Suprapubic skin (tissue), 4 donors: ENCODE measurements at regions not wholly inside any gene's neighbourhood (a gene's known extent, or its start where the extent isn't known, plus 50 kb on each side); places are given as distances from the start of the nearest gene placed in this dataset.

Experiments
- DNase-seq, 2 donors: peaks; one replicate each; pipeline ENCODE4 v3.0.0-alpha.2; 2019; ENCODE audit warnings: low spot score in 2 of 2
- H3K27ac ChIP-seq: fragments of 200-600 bp; sonication (generic); one replicate; pipeline ENCODE4 v1.5.1; 2019
- H3K27me3 ChIP-seq: fragments of 200-600 bp; sonication (generic); one replicate; pipeline ENCODE4 v1.5.1; 2019
- H3K36me3 ChIP-seq: fragments of 200-600 bp; sonication (generic); one replicate; pipeline ENCODE4 v1.5.1; 2019
- H3K4me1 ChIP-seq: fragments of 200-600 bp; sonication (generic); one replicate; pipeline ENCODE4 v1.5.1; 2019
- H3K4me3 ChIP-seq: fragments of 200-600 bp; sonication (generic); one replicate; pipeline ENCODE4 v1.5.1; 2019; ENCODE audit warnings: mild to moderate bottlenecking
- H3K9me3 ChIP-seq: fragments of 200-600 bp; sonication (generic); one replicate; pipeline ENCODE4 v1.5.1; 2019
- EP300 ChIP-seq: sonication (generic); formaldehyde crosslinking; IDR thresholded peaks from one replicate; pipeline ENCODE4 v1.6.1; 2017; ENCODE audit warnings: antibody characterized with exemption
- POLR2A ChIP-seq, 2 donors: fragments of 450-650 bp; IDR thresholded peaks; one replicate each; pipeline ENCODE4 v1.6.1; 2017; ENCODE audit warnings: antibody characterized with exemption in 2 of 2, mild to moderate bottlenecking in 2 of 2, moderate library complexity in 2 of 2
- POLR2AphosphoS5 ChIP-seq, 3 donors: sonication (generic); formaldehyde crosslinking; IDR thresholded peaks; one replicate each; pipeline ENCODE4 v1.6.1; 2017; ENCODE audit warnings: antibody characterized with exemption in 3 of 3
- WGBS: methylation state at CpG from one replicate; pipeline ENCODE4 v1.1.5; 2018; 5-methylcytosine and 5-hydroxymethylcytosine counted together
- TF ChIP-seq, protein P1 (sequence below), 2 donors: fragments of 200-600 bp in 1 of 2; fragments of 450-650 bp in 1 of 2; sonication (generic) in 1 of 2; IDR thresholded peaks; one replicate each; pipeline ENCODE4 v1.5.1; 2016 to 2019; ENCODE audit warnings: antibody characterized with exemption in 2 of 2, mild to moderate bottlenecking in 1 of 2, moderate library complexity in 1 of 2

DNA sequence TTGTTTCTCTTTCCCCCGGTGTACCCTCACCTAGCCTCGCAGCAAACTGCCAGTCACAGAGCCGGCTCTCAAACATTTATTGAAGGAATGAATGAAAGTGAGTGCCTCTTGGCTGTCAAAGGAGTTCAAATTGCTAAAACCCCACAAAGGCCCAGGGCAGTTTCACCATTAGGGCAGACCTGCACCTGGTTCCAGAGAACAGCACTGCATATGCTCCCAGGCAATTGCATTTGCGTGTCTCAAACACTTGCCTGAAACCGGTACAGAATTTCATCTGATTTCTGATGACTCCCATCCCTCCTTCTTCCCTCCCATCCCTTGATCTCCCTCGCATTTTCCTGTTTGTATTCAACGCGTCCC lies 165.6 kb upstream of the ZNF462 start:
- TF ChIP-seq EP300 (no peak), POLR2A (IDR thresholded peaks at IDR 0.05) (no peak), POLR2AphosphoS5 (IDR thresholded peaks at IDR 0.05) (no peak)
- TF ChIP-seq, protein P1, sequence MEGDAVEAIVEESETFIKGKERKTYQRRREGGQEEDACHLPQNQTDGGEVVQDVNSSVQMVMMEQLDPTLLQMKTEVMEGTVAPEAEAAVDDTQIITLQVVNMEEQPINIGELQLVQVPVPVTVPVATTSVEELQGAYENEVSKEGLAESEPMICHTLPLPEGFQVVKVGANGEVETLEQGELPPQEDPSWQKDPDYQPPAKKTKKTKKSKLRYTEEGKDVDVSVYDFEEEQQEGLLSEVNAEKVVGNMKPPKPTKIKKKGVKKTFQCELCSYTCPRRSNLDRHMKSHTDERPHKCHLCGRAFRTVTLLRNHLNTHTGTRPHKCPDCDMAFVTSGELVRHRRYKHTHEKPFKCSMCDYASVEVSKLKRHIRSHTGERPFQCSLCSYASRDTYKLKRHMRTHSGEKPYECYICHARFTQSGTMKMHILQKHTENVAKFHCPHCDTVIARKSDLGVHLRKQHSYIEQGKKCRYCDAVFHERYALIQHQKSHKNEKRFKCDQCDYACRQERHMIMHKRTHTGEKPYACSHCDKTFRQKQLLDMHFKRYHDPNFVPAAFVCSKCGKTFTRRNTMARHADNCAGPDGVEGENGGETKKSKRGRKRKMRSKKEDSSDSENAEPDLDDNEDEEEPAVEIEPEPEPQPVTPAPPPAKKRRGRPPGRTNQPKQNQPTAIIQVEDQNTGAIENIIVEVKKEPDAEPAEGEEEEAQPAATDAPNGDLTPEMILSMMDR (IDR thresholded peaks at IDR 0.05), result no peak
- H3K4me3 ChIP-seq, result peak overlapping the region; percentile 36
- no peaks in the 10 kb centered on the region for H3K36me3 ChIP-seq
- peaks cover 9% of the 10 kb centered on the region for H3K4me1 ChIP-seq
- H3K9me3 ChIP-seq, result no peaks in the 10 kb centered on the region
- H3K27me3 ChIP-seq, result peaks cover 3% of the 10 kb centered on the region
- H3K27ac ChIP-seq, result no peak overlapping the region
- 35% methylated on average over 8 of the region's 8 CpGs for WGBS
- DNase-seq, result no peak

DNA sequence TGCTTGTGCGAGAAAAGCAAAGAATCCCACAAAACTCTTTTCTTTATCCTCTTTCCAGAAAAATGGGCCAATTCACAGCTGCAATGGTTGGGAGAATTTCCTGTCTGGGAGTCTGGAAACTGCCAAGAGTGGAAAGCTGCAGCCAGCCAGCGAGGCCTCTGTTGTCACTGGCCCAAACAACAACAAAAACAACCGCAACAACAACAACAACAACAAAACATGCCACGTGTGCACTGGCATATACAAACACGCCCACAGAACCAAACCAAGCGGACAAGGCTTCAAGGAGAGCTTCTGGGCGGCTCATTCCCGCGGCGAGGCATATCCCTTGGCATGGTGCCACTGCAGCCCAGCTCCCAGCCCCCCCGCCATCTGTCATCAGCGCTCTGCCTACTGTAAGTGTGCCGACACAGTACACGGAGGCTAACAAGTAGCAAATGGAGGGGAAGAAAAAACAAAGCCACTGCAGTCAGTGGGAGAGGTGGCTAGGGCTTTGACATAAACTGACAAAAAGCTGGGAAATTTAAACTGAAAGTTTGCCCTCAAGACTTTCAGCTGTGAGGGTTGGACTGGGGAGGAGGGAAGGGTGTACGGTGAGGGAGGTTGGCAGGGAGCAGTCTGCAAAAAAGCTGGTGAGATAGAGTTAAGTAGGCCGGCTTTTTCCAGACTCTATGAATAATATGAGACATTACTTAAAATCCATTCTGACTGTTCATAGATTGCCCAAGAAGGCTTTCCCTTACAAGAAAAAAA lies 165.0 kb upstream of the ZNF462 start:
- Histone ChIP-seq H3K36me3 (no peaks in the 10 kb centered on the region), H3K9me3 (no peaks in the 10 kb centered on the region), H3K27ac (no peak overlapping the region), H3K4me3 (peak overlapping the region; percentile 36), H3K4me1 (peaks cover 9% of the 10 kb centered on the region), H3K27me3 (peaks cover 3% of the 10 kb centered on the region)
- TF ChIP-seq EP300, result no peak
- no peak for TF ChIP-seq POLR2AphosphoS5 (IDR thresholded peaks at IDR 0.05)
- TF ChIP-seq, protein P1 (IDR thresholded peaks at IDR 0.05), result no peak
- no peak for TF ChIP-seq POLR2A (IDR thresholded peaks at IDR 0.05)
- peak; percentile 72 to 79 for DNase-seq
- WGBS, result 15% methylated on average over 16 of the region's 16 CpGs

DNA sequence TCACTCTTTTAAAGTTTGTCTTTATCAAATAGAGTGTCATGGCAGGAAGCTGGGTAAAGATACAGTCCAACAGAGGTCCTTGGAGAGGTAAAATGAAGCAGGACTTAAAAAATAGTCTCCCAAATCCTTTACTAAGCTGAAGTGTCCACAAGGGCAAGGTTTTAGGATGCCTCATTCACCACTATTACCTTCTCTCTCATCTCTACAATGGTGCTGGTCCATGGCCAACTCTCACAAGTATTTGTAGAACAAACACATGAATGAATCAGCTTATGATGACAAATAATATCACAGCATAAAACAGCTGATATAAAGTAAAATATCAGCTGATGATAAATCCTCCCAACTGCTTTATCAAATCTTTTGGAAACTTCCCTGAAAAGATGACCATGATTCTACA lies 162.3 kb upstream of the ZNF462 start:
- no peaks in the 10 kb centered on the region for H3K36me3 ChIP-seq
- no peak for TF ChIP-seq POLR2AphosphoS5 (IDR thresholded peaks at IDR 0.05)
- no peak for TF ChIP-seq EP300
- TF ChIP-seq, protein P1 (IDR thresholded peaks at IDR 0.05), result no peak
- TF ChIP-seq POLR2A (IDR thresholded peaks at IDR 0.05), result no peak
- no peak overlapping the region for H3K27ac ChIP-seq
- peaks cover 9% of the 10 kb centered on the region for H3K4me1 ChIP-seq
- no peak for DNase-seq
- no peak overlapping the region for H3K4me3 ChIP-seq
- no peaks in the 10 kb centered on the region for H3K9me3 ChIP-seq
- H3K27me3 ChIP-seq, result peaks cover 1% of the 10 kb centered on the region

DNA sequence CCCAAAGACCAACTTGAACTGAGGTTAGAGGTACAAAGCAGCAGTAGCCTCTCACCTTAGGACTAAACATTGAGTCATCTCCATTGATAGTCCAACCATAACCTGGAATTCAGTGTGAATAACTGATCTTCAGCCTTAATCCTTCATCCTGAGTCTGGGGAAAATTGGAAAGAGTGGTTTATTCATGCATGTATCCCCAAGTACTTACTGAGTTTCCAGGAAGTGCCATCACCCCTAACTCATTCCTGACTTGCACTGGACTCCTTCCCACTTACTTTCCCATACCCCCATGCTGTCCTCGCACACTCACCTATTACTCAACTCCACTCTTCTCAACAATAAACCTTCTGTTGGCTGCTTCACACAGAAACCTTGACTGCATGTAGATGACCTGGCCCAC lies 161.4 kb upstream of the ZNF462 start:
- Histone ChIP-seq H3K27me3 (no peaks in the 10 kb centered on the region), H3K9me3 (no peaks in the 10 kb centered on the region), H3K27ac (no peak overlapping the region), H3K4me3 (no peak overlapping the region), H3K36me3 (no peaks in the 10 kb centered on the region), H3K4me1 (peaks cover 9% of the 10 kb centered on the region)
- 97% methylated on average over 1 of the region's 1 CpG for WGBS
- no peak for DNase-seq
- TF ChIP-seq, protein P1 (IDR thresholded peaks at IDR 0.05), result no peak
- TF ChIP-seq POLR2AphosphoS5 (IDR thresholded peaks at IDR 0.05) (no peak), POLR2A (IDR thresholded peaks at IDR 0.05) (no peak), EP300 (no peak)

DNA sequence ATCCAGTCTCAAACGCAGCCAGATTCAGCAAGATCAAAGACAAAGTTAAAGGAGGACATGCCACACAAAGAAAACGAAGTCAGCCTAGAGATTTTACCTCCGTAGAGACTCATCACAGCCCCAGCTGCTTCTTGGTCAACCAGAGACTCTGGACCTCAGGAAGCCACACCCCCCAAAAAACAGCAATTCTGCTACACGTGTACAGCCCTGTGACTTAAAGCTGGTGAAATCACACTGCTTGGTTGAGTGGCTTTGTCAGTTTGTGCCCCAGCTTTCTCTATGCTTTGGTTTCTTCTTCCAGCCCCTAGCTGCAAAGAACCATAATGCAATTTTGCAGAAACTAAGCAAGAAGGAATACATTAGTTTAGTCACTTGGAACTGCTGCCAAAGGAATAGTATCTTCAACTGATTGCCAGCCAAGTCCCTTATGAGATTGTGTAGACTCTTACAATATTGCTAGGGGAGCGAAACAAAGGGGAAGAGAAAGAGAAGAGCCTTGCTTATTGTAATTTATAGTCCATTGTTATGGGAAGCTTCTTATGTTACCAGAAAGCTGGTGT lies 158.8 kb upstream of the ZNF462 start:
- Histone ChIP-seq H3K27me3 (no peaks in the 10 kb centered on the region), H3K4me3 (no peak overlapping the region), H3K4me1 (no peaks in the 10 kb centered on the region), H3K9me3 (no peaks in the 10 kb centered on the region), H3K27ac (no peak overlapping the region), H3K36me3 (no peaks in the 10 kb centered on the region)
- no peak for DNase-seq
- TF ChIP-seq, protein P1 (IDR thresholded peaks at IDR 0.05), result no peak
- no peak for TF ChIP-seq POLR2A (IDR thresholded peaks at IDR 0.05)
- WGBS, result 73% methylated on average over 5 of the region's 5 CpGs
